Occipital lobe (tissue), 1 donor: ENCODE measurements at regions not wholly inside any gene's neighbourhood (a gene's known extent, or its start where the extent isn't known, plus 50 kb on each side); places are given as distances from the start of the nearest gene placed in this dataset.

Experiments used
- DNase-seq: peaks from one replicate; lab custom pipeline; 2025; lab: John Stamatoyannopoulos, UW

- no peak for DNase-seq
These were observed 323.4 kb upstream of the SEMA3D start for GRCh38 chr7:85510287-85510686.

DNA sequence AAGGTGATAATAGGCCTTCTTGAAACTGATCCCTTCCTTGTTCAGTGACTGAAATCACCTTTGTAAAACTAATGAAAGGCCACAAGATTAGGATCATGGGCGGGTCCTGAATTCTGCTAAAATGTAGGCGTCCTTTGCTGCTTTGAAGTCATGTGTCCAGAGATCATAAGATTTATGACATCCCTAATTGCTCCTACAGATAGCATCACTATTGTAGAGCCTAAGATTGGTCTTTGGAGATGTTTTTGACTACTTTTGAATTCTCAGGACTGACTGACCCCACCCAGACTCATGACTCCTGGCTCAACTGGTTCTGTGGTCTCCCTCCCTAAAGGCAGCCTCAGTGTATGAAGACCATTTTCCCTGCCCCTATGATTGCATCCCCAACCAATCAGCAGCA, 322.6 kb upstream of the SEMA3D start:
- no peak for DNase-seq

DNA sequence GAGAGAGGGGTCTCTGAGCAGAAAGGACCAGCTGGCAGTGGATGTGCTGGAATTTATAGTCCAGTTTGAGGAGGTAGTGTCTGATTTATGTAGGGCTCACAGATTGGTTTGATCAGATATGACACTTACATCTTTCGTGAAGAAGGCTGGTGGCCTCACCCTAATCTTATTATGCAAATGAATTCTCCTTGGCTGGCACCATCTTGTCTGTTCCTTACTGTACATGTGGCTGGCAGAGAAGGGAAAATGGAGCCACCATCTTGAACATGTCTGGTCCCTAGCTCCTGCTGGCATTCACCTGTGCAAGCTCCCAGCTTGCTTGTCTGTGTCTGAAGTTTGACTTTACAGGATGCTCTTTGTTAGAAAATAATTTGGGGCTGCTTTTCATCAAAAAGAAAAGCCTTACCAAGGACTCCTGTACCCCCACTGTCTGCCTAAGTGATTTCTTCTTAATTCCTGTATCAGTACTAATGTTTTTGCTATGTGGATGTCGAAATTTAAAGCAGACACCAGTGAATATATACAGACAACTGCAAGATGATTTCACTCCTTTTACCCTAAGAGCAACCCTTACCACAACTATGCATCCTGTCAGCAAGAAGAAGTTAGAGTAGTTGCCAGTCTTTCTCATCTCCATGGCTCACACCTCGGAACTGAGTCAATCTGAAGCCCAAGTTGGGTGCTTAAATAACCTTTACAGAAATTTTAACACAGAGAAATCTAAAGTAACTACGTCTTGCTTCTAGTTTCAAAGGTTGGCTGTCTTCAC, 322.0 kb upstream of the SEMA3D start:
- DNase-seq, result no peak

GRCh38 chr7:85498031-85498430, 311.2 kb upstream of the SEMA3D start:
- no peak for DNase-seq

DNA sequence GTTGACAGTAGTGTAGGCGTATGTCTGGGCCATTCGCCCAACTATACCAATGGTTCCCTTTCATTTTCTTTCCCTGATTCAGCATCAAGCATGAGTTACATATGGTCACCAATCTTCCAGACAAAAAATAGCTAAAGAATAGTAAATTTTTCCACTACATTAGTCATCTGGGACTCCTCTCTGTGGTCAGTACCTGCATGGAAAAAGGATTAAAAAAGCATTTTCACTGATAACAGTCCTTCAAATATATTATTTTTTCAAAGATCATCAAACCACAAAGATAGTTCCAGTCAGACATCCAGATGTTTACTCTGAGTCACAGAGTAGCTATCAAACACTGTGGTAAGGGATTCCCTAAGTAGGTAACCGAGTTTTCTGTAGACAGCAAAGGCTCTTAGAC, 302.6 kb upstream of the SEMA3D start:
- DNase-seq, result no peak

GRCh38 chr7:85488406-85488805, 301.6 kb upstream of the SEMA3D start:
- DNase-seq, result no peak

- DNase-seq, result no peak
These were observed 296.3 kb upstream of the SEMA3D start for GRCh38 chr7:85483177-85483576.

GRCh38 chr7:85480666-85481065, 293.8 kb upstream of the SEMA3D start:
- DNase-seq, result no peak

GRCh38 chr7:85479918-85480643, 293.2 kb upstream of the SEMA3D start:
- no peak for DNase-seq

- DNase-seq, result no peak
These were observed 291.7 kb upstream of the SEMA3D start for GRCh38 chr7:85478530-85478929.

DNA sequence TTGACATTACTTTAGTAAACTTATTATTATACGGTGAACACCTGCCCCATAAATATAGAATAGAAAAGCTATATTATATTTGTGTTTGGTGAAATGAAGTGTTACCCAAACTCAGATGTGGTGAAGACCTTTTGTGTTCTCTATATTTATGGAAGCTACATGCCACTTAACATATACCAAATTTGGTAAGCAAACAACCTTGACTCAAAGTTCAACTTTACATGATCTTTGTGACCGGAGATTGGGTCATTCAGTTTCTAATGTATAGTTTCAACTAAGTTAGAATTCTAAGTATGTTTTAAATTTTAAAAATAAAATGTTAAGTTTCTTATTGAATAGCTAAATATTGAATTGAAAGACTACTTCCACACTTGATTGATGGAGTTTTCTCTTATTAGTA, 288.6 kb upstream of the SEMA3D start:
- DNase-seq, result no peak

DNA sequence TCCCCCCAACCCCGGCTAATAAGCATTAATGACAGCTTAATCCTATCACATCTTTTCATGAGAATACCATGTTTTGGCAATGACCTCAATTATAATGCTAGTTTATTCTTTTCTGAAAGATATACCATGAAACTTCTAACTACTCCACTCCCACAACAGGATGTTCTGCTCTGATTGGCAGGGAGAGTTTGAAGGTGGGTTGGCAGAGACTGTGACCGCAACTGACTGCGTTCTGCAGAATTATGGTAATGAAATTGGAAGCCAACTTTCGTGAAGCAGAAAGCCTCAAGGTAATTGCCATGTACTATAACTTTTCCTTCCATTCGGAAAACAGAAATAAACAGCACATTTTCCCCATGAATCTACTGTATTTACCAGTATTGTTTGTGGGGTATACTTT, 288.2 kb upstream of the SEMA3D start:
- no peak for DNase-seq

DNA sequence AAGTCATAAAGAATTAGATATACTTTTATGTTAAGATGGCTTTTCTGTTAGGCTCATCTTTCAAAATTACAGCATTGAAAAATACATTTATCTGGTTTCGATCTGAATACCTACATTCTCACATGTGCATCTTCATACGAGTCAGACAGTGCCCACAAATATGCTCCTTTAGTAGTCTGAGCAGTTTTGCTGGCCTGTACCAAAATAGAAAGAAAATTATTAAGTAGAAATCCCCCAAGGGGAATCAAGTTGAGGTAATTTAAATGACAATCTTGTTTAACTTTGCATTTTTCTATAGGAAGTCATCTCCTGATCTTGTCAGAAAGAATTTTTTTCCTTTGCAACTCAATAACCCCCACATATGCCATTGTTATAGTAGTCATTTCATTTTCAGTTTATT, 287.4 kb upstream of the SEMA3D start:
- DNase-seq, result no peak

- no peak for DNase-seq
These were observed 284.9 kb upstream of the SEMA3D start for GRCh38 chr7:85471740-85472139.

- no peak for DNase-seq
These were observed 284.5 kb upstream of the SEMA3D start for GRCh38 chr7:85471307-85471706.

GRCh38 chr7:85469446-85470010, 282.7 kb upstream of the SEMA3D start:
- no peak for DNase-seq

DNA sequence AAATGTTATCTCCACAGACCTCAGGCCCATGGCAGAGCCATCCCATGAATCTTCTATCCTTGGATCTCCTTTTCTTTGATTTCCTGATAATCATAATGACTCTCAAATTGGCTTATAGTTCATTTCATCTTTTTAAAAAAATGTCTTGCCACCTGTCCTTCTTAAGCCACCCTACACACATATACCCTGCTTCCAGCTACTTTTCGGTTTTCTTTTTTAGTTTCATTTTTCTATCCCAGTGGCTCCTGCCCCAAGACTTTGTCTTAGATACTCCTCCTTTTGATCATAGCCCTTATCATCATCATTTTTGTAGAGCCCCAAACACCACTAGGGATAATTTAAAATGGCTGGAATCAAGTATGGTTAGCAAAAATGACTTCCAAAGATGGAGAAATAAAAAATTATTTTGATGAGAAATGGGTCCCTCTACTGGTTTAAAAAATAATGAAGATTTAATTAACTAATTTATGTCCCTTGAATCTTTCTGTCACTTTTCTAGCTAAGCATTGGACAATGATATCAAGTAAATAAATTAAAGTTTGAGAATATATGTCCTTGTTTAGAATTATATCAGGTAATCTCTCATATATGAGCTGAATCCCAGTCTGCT, 277.3 kb upstream of the SEMA3D start:
- no peak for DNase-seq

- no peak for DNase-seq
These were observed 275.8 kb upstream of the SEMA3D start for GRCh38 chr7:85462671-85463070.

DNA sequence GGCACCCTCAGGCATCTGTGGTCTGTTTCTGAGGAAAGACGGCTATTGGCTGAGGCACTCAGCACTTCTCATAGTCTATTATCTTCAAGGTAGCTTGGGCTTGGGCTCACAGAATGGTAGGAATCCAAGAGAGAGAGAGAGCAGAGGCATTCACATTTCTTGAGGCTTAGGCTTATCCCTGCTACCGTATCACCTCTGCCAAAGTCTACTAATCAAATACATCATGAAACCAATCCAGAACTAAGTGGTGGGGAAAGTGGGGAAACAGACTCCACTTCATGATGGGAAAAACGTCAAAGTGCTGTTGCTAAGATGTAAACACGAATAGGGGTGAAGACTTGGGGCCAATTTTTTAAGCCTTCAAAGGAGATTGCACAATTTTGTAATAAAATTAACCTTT, 271.1 kb upstream of the SEMA3D start:
- no peak for DNase-seq

- DNase-seq, result no peak
These were observed 269.4 kb upstream of the SEMA3D start for GRCh38 chr7:85456254-85456653.

DNA sequence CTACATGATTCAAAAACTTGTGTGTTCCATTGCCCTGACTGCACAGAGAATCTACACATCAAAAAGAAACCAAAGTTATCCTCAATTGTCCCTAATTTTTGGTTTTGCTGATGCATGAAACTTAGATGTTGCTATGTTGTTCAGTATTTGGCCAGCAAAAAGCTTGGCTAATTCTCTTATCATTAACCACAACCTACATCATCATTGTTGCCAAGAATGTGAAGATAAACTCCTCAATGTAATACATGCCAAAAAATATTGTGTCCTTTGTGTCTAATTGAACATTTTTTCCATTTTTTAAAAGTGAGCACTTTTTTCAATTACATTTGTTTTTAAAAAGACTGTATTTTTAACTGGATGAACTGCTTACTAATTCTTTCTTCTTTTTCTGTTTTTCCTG, 268.0 kb upstream of the SEMA3D start:
- no peak for DNase-seq

DNA sequence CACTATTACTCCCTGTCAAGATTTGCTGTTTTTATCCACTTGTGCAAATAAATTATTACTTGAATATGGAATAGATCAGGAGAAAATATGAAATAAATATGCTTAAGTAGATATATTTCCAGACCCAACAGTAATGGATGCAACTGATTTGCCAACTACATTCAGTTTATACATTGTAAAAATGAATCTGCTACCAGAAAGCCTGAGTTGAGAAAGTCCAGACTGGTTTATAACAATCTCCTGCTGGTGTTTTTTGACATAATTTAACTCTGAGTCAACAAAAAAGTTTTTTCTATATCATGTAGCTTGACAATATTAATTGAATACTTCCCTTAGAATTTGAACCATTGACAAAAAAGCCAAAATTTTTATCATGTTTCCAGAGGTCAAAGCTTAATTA, 265.8 kb upstream of the SEMA3D start:
- no peak for DNase-seq
